Transverse colon (tissue), 4 donors: ENCODE measurements at regions not wholly inside any gene's neighbourhood (a gene's known extent, or its start where the extent isn't known, plus 50 kb on each side); places are given as distances from the start of the nearest gene placed in this dataset.

Experiments used
- CTCF ChIP-seq, 5 experiments: fragments of 200-600 bp in 3 of 5; fragments of 450-650 bp in 2 of 5; sonication (generic) in 3 of 5; IDR thresholded peaks; 1 replicate in 2 of 5; 2 replicates in 3 of 5; pipeline ENCODE4 v1.5.1; 2016 to 2017; ENCODE audit warnings: antibody characterized with exemption in 5 of 5, inconsistent platforms in 3 of 5, mild to moderate bottlenecking in 2 of 5, moderate library complexity in 1 of 5
- EP300 ChIP-seq: sonication (generic); formaldehyde crosslinking; IDR thresholded peaks from one replicate; pipeline ENCODE4 v1.6.1; 2017; ENCODE audit warnings: antibody characterized with exemption, low read depth
- POLR2A ChIP-seq: fragments of 450-650 bp; IDR thresholded peaks from one replicate; pipeline ENCODE4 v1.6.1; 2016; ENCODE audit warnings: antibody characterized with exemption, mild to moderate bottlenecking, moderate library complexity
- POLR2AphosphoS5 ChIP-seq, 3 donors: sonication (generic); formaldehyde crosslinking; IDR thresholded peaks; one replicate each; pipeline ENCODE4 v1.6.1; 2016; ENCODE audit warnings: antibody characterized with exemption in 3 of 3

- TF ChIP-seq CTCF (IDR thresholded peaks at IDR 0.05): no peak
- TF ChIP-seq POLR2A: no peak
- TF ChIP-seq POLR2AphosphoS5 (IDR thresholded peaks at IDR 0.05): no peak
- no peak for TF ChIP-seq EP300
Measured at GRCh38 chr2:128607440-128607839, 288.8 kb upstream of the HS6ST1 start.
